ENCODE measurements at regions not wholly inside any gene's neighbourhood (a gene's known extent, or its start where the extent isn't known, plus 50 kb on each side); places are given as distances from the start of the nearest gene placed in this dataset.

GRCh38 chr1:232437510-232437909 is 192.4 kb downstream of the SIPA1L2 start:
- dilution Hi-C loops (cut with MboI; ENCODE audit: extremely low pct_ligation_motif_present, low sequenced_read_pairs) = no loop called here
- FAIRE-seq (no peak), DNase-seq (ENCODE audit: low read depth, low spot score) (no peak)
- TF ChIP-seq, protein P1, sequence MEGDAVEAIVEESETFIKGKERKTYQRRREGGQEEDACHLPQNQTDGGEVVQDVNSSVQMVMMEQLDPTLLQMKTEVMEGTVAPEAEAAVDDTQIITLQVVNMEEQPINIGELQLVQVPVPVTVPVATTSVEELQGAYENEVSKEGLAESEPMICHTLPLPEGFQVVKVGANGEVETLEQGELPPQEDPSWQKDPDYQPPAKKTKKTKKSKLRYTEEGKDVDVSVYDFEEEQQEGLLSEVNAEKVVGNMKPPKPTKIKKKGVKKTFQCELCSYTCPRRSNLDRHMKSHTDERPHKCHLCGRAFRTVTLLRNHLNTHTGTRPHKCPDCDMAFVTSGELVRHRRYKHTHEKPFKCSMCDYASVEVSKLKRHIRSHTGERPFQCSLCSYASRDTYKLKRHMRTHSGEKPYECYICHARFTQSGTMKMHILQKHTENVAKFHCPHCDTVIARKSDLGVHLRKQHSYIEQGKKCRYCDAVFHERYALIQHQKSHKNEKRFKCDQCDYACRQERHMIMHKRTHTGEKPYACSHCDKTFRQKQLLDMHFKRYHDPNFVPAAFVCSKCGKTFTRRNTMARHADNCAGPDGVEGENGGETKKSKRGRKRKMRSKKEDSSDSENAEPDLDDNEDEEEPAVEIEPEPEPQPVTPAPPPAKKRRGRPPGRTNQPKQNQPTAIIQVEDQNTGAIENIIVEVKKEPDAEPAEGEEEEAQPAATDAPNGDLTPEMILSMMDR (optimal IDR thresholded peaks at IDR 0.05 in 1 of 3, IDR thresholded peaks at IDR 0.05 in 1 of 3, conservative IDR thresholded peaks at IDR 0.05 in 1 of 3; ENCODE audit: extremely low read depth in 1 of 3, insufficient read depth in 2 of 3, low read length in 3 of 3) = no peak
- Histone ChIP-seq H3K4me1 (ENCODE audit: control insufficient read depth, extremely low read depth, insufficient read depth, low read length) (no peaks in the 10 kb centered on the region), H2AFZ (ENCODE audit: control insufficient read depth, low read length) (no peak overlapping the region), H3K27me3 (ENCODE audit: control insufficient read depth, extremely low read depth, insufficient read depth, low read length) (no peaks in the 10 kb centered on the region), H3K9me1 (ENCODE audit: control insufficient read depth, extremely low read depth, insufficient read depth, low read length) (no peaks in the 10 kb centered on the region), H3K79me2 (ENCODE audit: control insufficient read depth, insufficient read depth, low read length) (no peaks in the 10 kb centered on the region), H3K9me3 (ENCODE audit: control insufficient read depth, low read depth, low read length) (no peaks in the 10 kb centered on the region), H4K20me1 (ENCODE audit: control insufficient read depth, extremely low read depth, insufficient read depth, low read length) (no peaks in the 10 kb centered on the region), H3K9ac (ENCODE audit: control insufficient read depth, extremely low read depth, insufficient read depth, low read length) (no peak overlapping the region), H3K36me3 (ENCODE audit: control insufficient read depth in 2 of 2, extremely low read depth in 1 of 2, insufficient read depth in 2 of 2, low read length in 2 of 2) (no peaks in the 10 kb centered on the region), H3K4me3 (ENCODE audit: control insufficient read depth in 2 of 3, extremely low read depth in 1 of 3, insufficient read depth in 2 of 3, low read depth in 1 of 3, low read length in 3 of 3) (no peak overlapping the region), H3K27ac (ENCODE audit: control insufficient read depth, insufficient read depth, low read length) (no peak overlapping the region), H3K4me2 (ENCODE audit: control insufficient read depth, extremely low read depth, insufficient read depth, low read depth, low read length) (no peak overlapping the region)

DNA sequence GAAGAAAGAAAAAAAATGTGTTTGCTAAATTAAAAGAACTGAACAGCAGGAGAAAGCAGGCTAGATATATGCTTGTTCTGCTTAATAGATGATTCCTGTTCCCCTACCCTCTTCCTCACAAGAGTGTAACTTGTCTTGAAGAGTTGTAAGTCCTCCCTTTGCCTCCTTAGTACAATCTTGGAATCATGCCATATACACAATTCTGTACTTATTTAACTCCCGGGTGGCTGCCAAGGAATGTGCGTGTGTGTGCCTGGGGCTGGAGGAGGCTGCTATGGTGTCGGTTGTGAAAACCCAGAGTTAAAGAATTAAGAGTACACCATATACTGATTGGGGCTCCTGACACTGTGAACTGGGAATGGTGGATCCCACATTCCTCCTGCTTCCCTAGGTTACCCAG is 194.2 kb downstream of the SIPA1L2 start:
- no peak overlapping the region for H3K4me3 ChIP-seq (ENCODE audit: control insufficient read depth in 2 of 3, extremely low read depth in 1 of 3, insufficient read depth in 2 of 3, low read depth in 1 of 3, low read length in 3 of 3)
- FAIRE-seq (no peak), DNase-seq (ENCODE audit: low read depth, low spot score) (no peak)
- no peaks in the 10 kb centered on the region for H3K9me3 ChIP-seq (ENCODE audit: control insufficient read depth, low read depth, low read length)
- H3K27me3 ChIP-seq (ENCODE audit: control insufficient read depth, extremely low read depth, insufficient read depth, low read length) = no peaks in the 10 kb centered on the region
- H3K4me1 ChIP-seq (ENCODE audit: control insufficient read depth, extremely low read depth, insufficient read depth, low read length) = no peaks in the 10 kb centered on the region
- no peak overlapping the region for H3K27ac ChIP-seq (ENCODE audit: control insufficient read depth, insufficient read depth, low read length)
- H3K36me3 ChIP-seq (ENCODE audit: control insufficient read depth in 2 of 2, extremely low read depth in 1 of 2, insufficient read depth in 2 of 2, low read length in 2 of 2) = no peaks in the 10 kb centered on the region
- dilution Hi-C loops (cut with MboI; ENCODE audit: extremely low pct_ligation_motif_present, low sequenced_read_pairs) = no loop called here
- TF ChIP-seq, protein P1 (optimal IDR thresholded peaks at IDR 0.05 in 1 of 3, IDR thresholded peaks at IDR 0.05 in 1 of 3, conservative IDR thresholded peaks at IDR 0.05 in 1 of 3; ENCODE audit: extremely low read depth in 1 of 3, insufficient read depth in 2 of 3, low read length in 3 of 3) = no peak
- TF ChIP-seq EZH2 (IDR thresholded peaks at IDR 0.05; ENCODE audit: low read length) = no peak
- H4K20me1 ChIP-seq (ENCODE audit: control insufficient read depth, extremely low read depth, insufficient read depth, low read length) = no peaks in the 10 kb centered on the region
- H2AFZ ChIP-seq (ENCODE audit: control insufficient read depth, low read length) = no peak overlapping the region
- H3K79me2 ChIP-seq (ENCODE audit: control insufficient read depth, insufficient read depth, low read length) = no peaks in the 10 kb centered on the region
- no peaks in the 10 kb centered on the region for H3K9me1 ChIP-seq (ENCODE audit: control insufficient read depth, extremely low read depth, insufficient read depth, low read length)
- no peak overlapping the region for H3K4me2 ChIP-seq (ENCODE audit: control insufficient read depth, extremely low read depth, insufficient read depth, low read depth, low read length)
- no peak overlapping the region for H3K9ac ChIP-seq (ENCODE audit: control insufficient read depth, extremely low read depth, insufficient read depth, low read length)

Data from keratinocyte (primary cell).